DOHH2 (cell line): ENCODE measurements at regions not wholly inside any gene's neighbourhood (a gene's known extent, or its start where the extent isn't known, plus 50 kb on each side); places are given as distances from the start of the nearest gene placed in this dataset.

Source experiments
- H3F3A ChIP-seq: fragments of 200-600 bp; sonication (generic), shearing (Covaris generic); 2 replicates; pipeline ENCODE4 v1.6.0; 2016; ENCODE audit warnings: antibody characterized with exemption, mild to moderate bottlenecking; ENCODE audit not compliant: control insufficient read depth, insufficient read depth
- H3K27ac ChIP-seq: fragments of 200-600 bp; sonication (generic); 2 replicates; pipeline ENCODE4 v1.5.1; 2014; ENCODE audit warnings: low read depth, mild to moderate bottlenecking, low read length, moderate library complexity
- H3K27me3 ChIP-seq: fragments of 200-600 bp; sonication (generic); 2 replicates; pipeline ENCODE4 v1.6.1; 2014; ENCODE audit warnings: mild to moderate bottlenecking, low read length, mixed read lengths; ENCODE audit not compliant: control insufficient read depth
- H3K36me3 ChIP-seq: fragments of 200-600 bp; sonication (generic); 2 replicates; pipeline ENCODE4 v1.6.1; 2014; ENCODE audit warnings: mild to moderate bottlenecking, low read length, moderate library complexity, mixed read lengths; ENCODE audit not compliant: control insufficient read depth
- H3K4me1 ChIP-seq: fragments of 200-600 bp; sonication (generic); 2 replicates; pipeline ENCODE4 v1.6.1; 2014; ENCODE audit warnings: mild to moderate bottlenecking, low read length, mixed read lengths; ENCODE audit not compliant: control insufficient read depth
- H3K4me2 ChIP-seq: fragments of 200-600 bp; sonication (generic); 2 replicates; pipeline ENCODE4 v1.6.0; 2014; ENCODE audit warnings: mild to moderate bottlenecking, low read length, moderate library complexity
- H3K4me3 ChIP-seq: fragments of 200-600 bp; sonication (generic); 2 replicates; pipeline ENCODE4 v1.5.1; 2014; ENCODE audit warnings: mild to moderate bottlenecking, low read length, mixed read lengths
- H3K79me2 ChIP-seq: fragments of 200-600 bp; sonication (generic); 2 replicates; pipeline ENCODE4 v1.6.1; 2014; ENCODE audit warnings: mild to moderate bottlenecking, low read length, mixed read lengths; ENCODE audit not compliant: control insufficient read depth
- H3K9me2 ChIP-seq: fragments of 200-600 bp; sonication (generic); replicated peaks from 2 replicates; pipeline ENCODE4 v1.6.1; 2014; ENCODE audit warnings: mild to moderate bottlenecking, low read length, mixed read lengths; ENCODE audit not compliant: control insufficient read depth
- H3K9me3 ChIP-seq: fragments of 200-600 bp; sonication (generic); 2 replicates; pipeline ENCODE4 v1.6.1; 2014; ENCODE audit warnings: antibody characterized with exemption, low read length, mixed read lengths; ENCODE audit not compliant: control insufficient read depth, insufficient read depth
- H4K20me1 ChIP-seq: fragments of 200-600 bp; sonication (generic); 2 replicates; pipeline ENCODE4 v1.6.0; 2014; ENCODE audit warnings: low read depth, mild to moderate bottlenecking, antibody characterized with exemption, low read length, moderate library complexity; ENCODE audit not compliant: control insufficient read depth, insufficient read depth
- CTCF ChIP-seq: fragments of 200-600 bp; sonication (generic); IDR thresholded peaks from one replicate; pipeline ENCODE4 v1.5.1; 2014; ENCODE audit warnings: antibody characterized with exemption, mild to moderate bottlenecking, low read depth, low read length; ENCODE audit not compliant: poor library complexity, severe bottlenecking
- EZH2phosphoT487 ChIP-seq: fragments of 200-600 bp; sonication (generic); IDR thresholded peaks from 2 replicates; pipeline ENCODE4 v1.6.1; 2017; ENCODE audit warnings: borderline replicate concordance, mild to moderate bottlenecking, antibody characterized with exemption, low read length, moderate library complexity, mixed read lengths

DNA sequence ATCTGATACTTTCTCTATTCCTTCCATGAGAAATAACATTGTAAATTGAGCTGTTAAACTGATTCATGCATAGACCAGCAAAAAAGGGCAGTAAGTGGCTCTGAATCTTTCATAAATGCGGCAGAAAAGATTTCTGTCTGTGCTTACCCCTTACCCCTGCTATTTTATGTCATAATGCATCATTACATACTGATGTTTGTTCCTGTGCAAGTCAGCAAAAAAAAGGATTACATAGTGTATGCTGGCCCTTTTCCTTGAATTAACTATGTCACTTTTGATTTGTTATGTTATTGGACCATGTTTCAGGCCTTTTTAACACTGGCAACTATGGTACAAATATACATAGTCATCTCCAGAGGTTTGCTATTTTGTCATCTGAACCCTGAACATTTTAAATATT, 2159.7 kb downstream of the PCDH7 start:
- H4K20me1 ChIP-seq: no peaks in the 10 kb centered on the region
- no peaks in the 10 kb centered on the region for H3K9me3 ChIP-seq
- no peaks in the 10 kb centered on the region for H3K36me3 ChIP-seq
- no peak overlapping the region for H3K4me3 ChIP-seq
- no peak overlapping the region for H3K4me2 ChIP-seq
- H3K4me1 ChIP-seq: no peaks in the 10 kb centered on the region
- H3F3A ChIP-seq: no peaks in the 10 kb centered on the region
- H3K79me2 ChIP-seq: no peaks in the 10 kb centered on the region
- H3K27ac ChIP-seq: no peak overlapping the region
- no peak for TF ChIP-seq CTCF
- TF ChIP-seq EZH2phosphoT487: no peak
- H3K9me2 ChIP-seq: no peaks in the 10 kb centered on the region
- no peaks in the 10 kb centered on the region for H3K27me3 ChIP-seq

GRCh38 chr4:32884198-32884597, 2164.0 kb downstream of the PCDH7 start:
- Histone ChIP-seq H3K4me1 (no peaks in the 10 kb centered on the region), H3K4me3 (no peak overlapping the region), H4K20me1 (no peaks in the 10 kb centered on the region), H3K36me3 (no peaks in the 10 kb centered on the region), H3K79me2 (no peaks in the 10 kb centered on the region), H3K9me2 (no peaks in the 10 kb centered on the region), H3K27me3 (no peaks in the 10 kb centered on the region), H3K9me3 (no peaks in the 10 kb centered on the region), H3K4me2 (no peak overlapping the region), H3K27ac (no peak overlapping the region), H3F3A (no peaks in the 10 kb centered on the region)
- TF ChIP-seq EZH2phosphoT487 (no peak), CTCF (no peak)

DNA sequence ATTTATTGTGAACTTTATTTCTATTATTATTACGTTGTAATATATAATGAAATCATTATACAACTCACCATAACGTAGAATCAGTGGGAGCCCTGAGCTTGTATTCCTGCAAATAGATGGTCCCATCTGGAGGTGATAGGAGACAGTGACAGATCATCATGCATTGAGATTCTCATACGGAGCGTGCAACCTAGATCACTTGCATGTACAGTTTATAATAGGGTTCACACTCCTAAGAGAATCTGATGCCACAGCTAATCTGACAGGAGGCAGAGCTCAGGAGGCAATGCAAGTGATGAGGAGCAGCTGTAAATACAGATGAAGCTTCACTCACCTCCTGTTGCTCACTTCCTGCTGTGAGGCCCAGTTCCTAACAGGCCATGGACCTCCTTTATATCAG, 2170.2 kb downstream of the PCDH7 start:
- H4K20me1 ChIP-seq: no peaks in the 10 kb centered on the region
- H3K79me2 ChIP-seq: no peaks in the 10 kb centered on the region
- H3K27ac ChIP-seq: no peak overlapping the region
- TF ChIP-seq CTCF (no peak), EZH2phosphoT487 (no peak)
- H3K4me2 ChIP-seq: no peak overlapping the region
- no peak overlapping the region for H3K4me3 ChIP-seq
- no peaks in the 10 kb centered on the region for H3K9me3 ChIP-seq
- H3K36me3 ChIP-seq: no peaks in the 10 kb centered on the region
- no peaks in the 10 kb centered on the region for H3K9me2 ChIP-seq
- no peaks in the 10 kb centered on the region for H3K4me1 ChIP-seq
- H3K27me3 ChIP-seq: no peaks in the 10 kb centered on the region
- H3F3A ChIP-seq: no peaks in the 10 kb centered on the region

DNA sequence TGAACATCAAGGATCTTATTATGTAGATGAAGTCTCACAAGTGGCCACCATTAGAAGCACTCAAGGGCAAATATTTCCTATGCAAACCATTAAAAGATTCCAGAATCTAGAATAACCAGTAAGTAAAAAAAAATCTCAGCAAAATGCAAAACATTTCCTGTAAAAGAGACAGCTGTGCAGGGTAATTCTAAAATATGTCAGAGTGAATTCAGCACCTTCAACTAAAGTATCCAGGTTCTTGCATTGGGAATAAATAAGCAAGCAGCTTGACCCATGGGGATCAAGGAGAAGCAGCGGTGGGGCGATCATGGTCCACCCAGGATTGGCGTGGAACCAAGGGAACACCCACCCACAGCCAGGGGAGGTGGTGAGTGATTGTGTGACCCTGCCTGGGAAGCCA, 2188.9 kb downstream of the PCDH7 start:
- Histone ChIP-seq H4K20me1 (no peaks in the 10 kb centered on the region), H3K36me3 (no peaks in the 10 kb centered on the region), H3K9me2 (no peaks in the 10 kb centered on the region), H3K9me3 (no peaks in the 10 kb centered on the region), H3K4me3 (no peak overlapping the region), H3K4me1 (no peaks in the 10 kb centered on the region), H3K79me2 (no peaks in the 10 kb centered on the region), H3K27me3 (no peaks in the 10 kb centered on the region), H3K27ac (no peak overlapping the region), H3K4me2 (no peak overlapping the region), H3F3A (no peaks in the 10 kb centered on the region)
- no peak for TF ChIP-seq CTCF
- TF ChIP-seq EZH2phosphoT487: no peak
